Keratinocyte (primary cell): ENCODE measurements at regions not wholly inside any gene's neighbourhood (a gene's known extent, or its start where the extent isn't known, plus 50 kb on each side); places are given as distances from the start of the nearest gene placed in this dataset.

Experiments used
- DNase-seq: peaks from one replicate; pipeline ENCODE4 v3.0.0-alpha.2; 2011; ENCODE audit warnings: low read depth, missing footprints, low spot score
- FAIRE-seq: peaks from 2 replicates; lab custom pipeline; 2011; peaks lifted over from hg19 to GRCh38; lab: Jason Lieb, UNC
- H2AFZ ChIP-seq: 2 replicates; pipeline ENCODE4 v1.6.0; 2012; ENCODE audit warnings: low read length, control low read depth, inconsistent platforms; ENCODE audit not compliant: control insufficient read depth
- H3K27ac ChIP-seq: 2 replicates; pipeline ENCODE4 v1.5.1; 2011; ENCODE audit warnings: low read length; ENCODE audit not compliant: control insufficient read depth, insufficient read depth
- H3K27me3 ChIP-seq: 3 replicates; pipeline ENCODE4 v1.6.0; 2011; ENCODE audit warnings: low read length; ENCODE audit not compliant: control insufficient read depth, insufficient read depth; ENCODE audit errors: extremely low read depth
- H3K36me3 ChIP-seq, 2 experiments: 2 replicates in 1 of 2; 3 replicates in 1 of 2; pipeline ENCODE4 v1.5.1; 2011; ENCODE audit warnings: low read length in 2 of 2, mild to moderate bottlenecking in 1 of 2; ENCODE audit not compliant: control insufficient read depth in 2 of 2, insufficient read depth in 2 of 2; ENCODE audit errors: extremely low read depth in 1 of 2
- H3K4me1 ChIP-seq: 3 replicates; pipeline ENCODE4 v1.5.1; 2011; ENCODE audit warnings: low read length; ENCODE audit not compliant: control insufficient read depth, insufficient read depth; ENCODE audit errors: extremely low read depth
- H3K4me2 ChIP-seq: 3 replicates; pipeline ENCODE4 v1.6.0; 2011; ENCODE audit warnings: low read depth, low read length; ENCODE audit not compliant: control insufficient read depth, insufficient read depth; ENCODE audit errors: extremely low read depth
- H3K4me3 ChIP-seq, 3 experiments: fragments of 200-600 bp in 1 of 3; sonication (generic) in 1 of 3; 2 replicates in 2 of 3; 3 replicates in 1 of 3; pipeline ENCODE4 v1.5.1; 2011 to 2016; ENCODE audit warnings: low read length in 3 of 3, mild to moderate bottlenecking in 3 of 3, control low read depth in 2 of 3, inconsistent platforms in 1 of 3, low read depth in 1 of 3, mixed read lengths in 1 of 3, mixed run types in 1 of 3, moderate library complexity in 1 of 3; ENCODE audit not compliant: control insufficient read depth in 2 of 3, insufficient read depth in 2 of 3; ENCODE audit errors: extremely low read depth in 1 of 3
- H3K79me2 ChIP-seq: 2 replicates; pipeline ENCODE4 v1.6.0; 2012; ENCODE audit warnings: low read length; ENCODE audit not compliant: control insufficient read depth, insufficient read depth
- H3K9ac ChIP-seq: 3 replicates; pipeline ENCODE4 v1.6.0; 2011; ENCODE audit warnings: low read length; ENCODE audit not compliant: control insufficient read depth, insufficient read depth; ENCODE audit errors: extremely low read depth
- H3K9me1 ChIP-seq: 3 replicates; pipeline ENCODE4 v1.6.0; 2011; ENCODE audit warnings: low read length; ENCODE audit not compliant: control insufficient read depth, insufficient read depth; ENCODE audit errors: extremely low read depth
- H3K9me3 ChIP-seq: 2 replicates; pipeline ENCODE4 v1.5.1; 2012; ENCODE audit warnings: low read depth, low read length; ENCODE audit not compliant: control insufficient read depth
- H4K20me1 ChIP-seq: 3 replicates; pipeline ENCODE4 v1.6.0; 2011; ENCODE audit warnings: low read length; ENCODE audit not compliant: control insufficient read depth, insufficient read depth; ENCODE audit errors: extremely low read depth
- EZH2 ChIP-seq: IDR thresholded peaks from one replicate; pipeline ENCODE4 v1.6.1; 2012; ENCODE audit warnings: inconsistent platforms, mild to moderate bottlenecking, low read length, moderate library complexity
- dilution Hi-C: fragments of 300-500 bp; cut with MboI; formaldehyde crosslinking; loops from one replicate; pipeline ENCODE4 v1.7.0; 2020; ENCODE audit warnings: low sequenced_read_pairs; ENCODE audit not compliant: extremely low pct_ligation_motif_present
- TF ChIP-seq, protein P1 (sequence below), 3 experiments: IDR thresholded peaks in 1 of 3; conservative IDR thresholded peaks in 1 of 3; optimal IDR thresholded peaks in 1 of 3; 2 replicates in 2 of 3; 3 replicates in 1 of 3; pipeline versions ENCODE3 to v1.5.1; 2011; ENCODE audit warnings: low read length in 3 of 3, mild to moderate bottlenecking in 3 of 3, moderate library complexity in 2 of 3, control low read depth in 1 of 3, inconsistent platforms in 1 of 3; ENCODE audit not compliant: insufficient read depth in 2 of 3; ENCODE audit errors: extremely low read depth in 1 of 3

- no peak for TF ChIP-seq EZH2
- TF ChIP-seq, protein P1, sequence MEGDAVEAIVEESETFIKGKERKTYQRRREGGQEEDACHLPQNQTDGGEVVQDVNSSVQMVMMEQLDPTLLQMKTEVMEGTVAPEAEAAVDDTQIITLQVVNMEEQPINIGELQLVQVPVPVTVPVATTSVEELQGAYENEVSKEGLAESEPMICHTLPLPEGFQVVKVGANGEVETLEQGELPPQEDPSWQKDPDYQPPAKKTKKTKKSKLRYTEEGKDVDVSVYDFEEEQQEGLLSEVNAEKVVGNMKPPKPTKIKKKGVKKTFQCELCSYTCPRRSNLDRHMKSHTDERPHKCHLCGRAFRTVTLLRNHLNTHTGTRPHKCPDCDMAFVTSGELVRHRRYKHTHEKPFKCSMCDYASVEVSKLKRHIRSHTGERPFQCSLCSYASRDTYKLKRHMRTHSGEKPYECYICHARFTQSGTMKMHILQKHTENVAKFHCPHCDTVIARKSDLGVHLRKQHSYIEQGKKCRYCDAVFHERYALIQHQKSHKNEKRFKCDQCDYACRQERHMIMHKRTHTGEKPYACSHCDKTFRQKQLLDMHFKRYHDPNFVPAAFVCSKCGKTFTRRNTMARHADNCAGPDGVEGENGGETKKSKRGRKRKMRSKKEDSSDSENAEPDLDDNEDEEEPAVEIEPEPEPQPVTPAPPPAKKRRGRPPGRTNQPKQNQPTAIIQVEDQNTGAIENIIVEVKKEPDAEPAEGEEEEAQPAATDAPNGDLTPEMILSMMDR (optimal IDR thresholded peaks at IDR 0.05 in 1 of 3, IDR thresholded peaks at IDR 0.05 in 1 of 3, conservative IDR thresholded peaks at IDR 0.05 in 1 of 3; ENCODE audit: extremely low read depth in 1 of 3, insufficient read depth in 2 of 3, low read length in 3 of 3): no peak
- H3K9me3 ChIP-seq: no peaks in the 10 kb centered on the region
- H3K9me1 ChIP-seq: no peaks in the 10 kb centered on the region
- no peak for DNase-seq
- H3K4me2 ChIP-seq: no peak overlapping the region
- no peak overlapping the region for H2AFZ ChIP-seq
- H3K79me2 ChIP-seq: no peaks in the 10 kb centered on the region
- dilution Hi-C loops: no loop called here
- H3K9ac ChIP-seq: no peak overlapping the region
- no peak for FAIRE-seq
- no peaks in the 10 kb centered on the region for H3K4me1 ChIP-seq
- no peaks in the 10 kb centered on the region for H3K27me3 ChIP-seq
- H4K20me1 ChIP-seq: no peaks in the 10 kb centered on the region
- no peak overlapping the region for H3K27ac ChIP-seq
- no peak overlapping the region for H3K4me3 ChIP-seq
- no peaks in the 10 kb centered on the region for H3K36me3 ChIP-seq
These were observed 766.9 kb upstream of the IGFBP7 start for GRCh38 chr4:57877047-57877458.

DNA sequence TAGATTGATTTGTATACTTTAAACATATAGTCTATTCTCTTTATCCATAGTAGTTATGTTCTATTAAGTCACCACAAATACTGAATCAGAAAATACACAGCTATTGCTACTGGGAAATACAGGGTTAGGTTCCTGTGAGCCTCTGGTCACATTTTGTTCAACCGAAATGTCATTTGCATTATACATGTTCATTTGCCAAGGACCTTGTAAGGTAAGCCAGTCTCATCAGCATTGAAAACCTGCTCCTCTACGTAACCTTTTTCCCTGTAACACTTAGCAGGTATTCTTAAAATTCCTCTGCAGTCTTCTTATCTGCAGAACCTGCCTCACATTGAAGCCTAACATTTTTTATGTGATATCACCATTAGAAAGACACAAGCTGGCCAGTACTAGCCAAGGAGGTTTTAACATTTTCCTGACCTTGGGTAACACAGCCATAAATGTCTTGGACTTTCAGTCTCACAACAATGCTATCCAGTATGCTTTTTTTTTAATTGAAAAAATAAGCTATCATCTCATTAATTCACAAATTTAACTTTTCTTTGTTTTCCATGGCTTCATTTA lies 765.7 kb upstream of the IGFBP7 start:
- no peak for DNase-seq
- dilution Hi-C loops: no loop called here
- no peaks in the 10 kb centered on the region for H3K4me1 ChIP-seq
- no peaks in the 10 kb centered on the region for H3K27me3 ChIP-seq
- H3K27ac ChIP-seq: no peak overlapping the region
- H3K4me3 ChIP-seq: no peak overlapping the region
- no peak overlapping the region for H3K4me2 ChIP-seq
- H3K79me2 ChIP-seq: no peaks in the 10 kb centered on the region
- no peaks in the 10 kb centered on the region for H3K9me3 ChIP-seq
- no peaks in the 10 kb centered on the region for H3K36me3 ChIP-seq
- no peaks in the 10 kb centered on the region for H4K20me1 ChIP-seq
- H3K9me1 ChIP-seq: no peaks in the 10 kb centered on the region
- H2AFZ ChIP-seq: no peak overlapping the region
- H3K9ac ChIP-seq: no peak overlapping the region
- TF ChIP-seq EZH2: no peak
- no peak for FAIRE-seq
